Calu3 (cell line): ENCODE measurements at regions not wholly inside any gene's neighbourhood (a gene's known extent, or its start where the extent isn't known, plus 50 kb on each side); places are given as distances from the start of the nearest gene placed in this dataset.

Source experiments
- BruUV-seq: library from RNA; stranded (reverse); fragments of 400-500 nt; replicated peaks from 2 replicates; lab custom pipeline; 2021; lab: Mats Ljungman, UMichigan
- CTCF ChIA-PET: fragments of 300-600 bp; sonication (Branson Sonifier 250); formaldehyde crosslinking; loops from one replicate; lab custom pipeline; 2022; ENCODE audit warnings: antibody characterized with exemption; lab: Charles Lee
- DNase-seq: peaks from one replicate; pipeline ENCODE4 v3.0.0; 2022
- H3K27ac Mint-ChIP-seq: one replicate; pipeline ENCODE4 v1.8.0; 2022; ENCODE audit warnings: mixed read lengths; ENCODE audit not compliant: unreplicated experiment
- H3K27me3 Mint-ChIP-seq: one replicate; pipeline ENCODE4 v1.8.0; 2022; ENCODE audit warnings: mixed read lengths; ENCODE audit not compliant: unreplicated experiment
- H3K36me3 Mint-ChIP-seq: one replicate; pipeline ENCODE4 v1.8.0; 2022; ENCODE audit warnings: mild to moderate bottlenecking, moderate library complexity, mixed read lengths; ENCODE audit not compliant: insufficient read depth, unreplicated experiment
- H3K4me1 Mint-ChIP-seq: one replicate; pipeline ENCODE4 v1.8.0; 2022; ENCODE audit warnings: mild to moderate bottlenecking, low read depth, mixed read lengths; ENCODE audit not compliant: unreplicated experiment
- H3K4me3 Mint-ChIP-seq: one replicate; pipeline ENCODE4 v1.8.0; 2022; ENCODE audit warnings: mild to moderate bottlenecking, low read depth, moderate library complexity, mixed read lengths; ENCODE audit not compliant: unreplicated experiment
- H3K9me3 Mint-ChIP-seq: one replicate; pipeline ENCODE4 v1.8.0; 2022; ENCODE audit warnings: low read depth, mixed read lengths; ENCODE audit not compliant: unreplicated experiment
- intact Hi-C: fragments of 100-400 bp; cut with micrococcal nuclease; formaldehyde crosslinking; loops from one replicate; pipeline ENCODE4 v1.10.0; 2022; ENCODE audit not compliant: unreplicated experiment
- TF ChIP-seq, protein P1 (sequence below): fragments of 200-600 bp; IDR thresholded peaks from one replicate; pipeline ENCODE4 v1.8.0; 2022; ENCODE audit warnings: antibody characterized with exemption; ENCODE audit not compliant: unreplicated experiment

DNA sequence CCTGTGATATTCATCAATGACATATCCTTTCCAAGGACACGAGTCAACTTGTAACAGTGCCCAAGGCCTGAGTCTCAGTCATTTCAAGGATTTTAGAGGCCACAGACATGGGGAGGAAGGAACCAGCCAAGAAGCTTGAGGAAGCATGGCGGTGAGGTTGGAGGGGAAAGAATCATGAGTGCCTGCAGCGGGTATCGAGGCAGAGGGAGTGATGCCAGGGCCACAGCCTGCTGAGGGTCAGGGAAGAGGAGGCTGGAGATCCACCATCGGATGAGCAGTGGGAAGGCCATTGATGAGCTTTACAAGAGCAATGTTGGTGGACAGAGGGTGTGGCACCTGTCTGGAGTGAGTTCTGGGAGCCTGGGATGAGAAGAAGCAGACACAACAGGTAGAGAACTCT lies 88.5 kb upstream of the IER5L start:
- TF ChIP-seq, protein P1, sequence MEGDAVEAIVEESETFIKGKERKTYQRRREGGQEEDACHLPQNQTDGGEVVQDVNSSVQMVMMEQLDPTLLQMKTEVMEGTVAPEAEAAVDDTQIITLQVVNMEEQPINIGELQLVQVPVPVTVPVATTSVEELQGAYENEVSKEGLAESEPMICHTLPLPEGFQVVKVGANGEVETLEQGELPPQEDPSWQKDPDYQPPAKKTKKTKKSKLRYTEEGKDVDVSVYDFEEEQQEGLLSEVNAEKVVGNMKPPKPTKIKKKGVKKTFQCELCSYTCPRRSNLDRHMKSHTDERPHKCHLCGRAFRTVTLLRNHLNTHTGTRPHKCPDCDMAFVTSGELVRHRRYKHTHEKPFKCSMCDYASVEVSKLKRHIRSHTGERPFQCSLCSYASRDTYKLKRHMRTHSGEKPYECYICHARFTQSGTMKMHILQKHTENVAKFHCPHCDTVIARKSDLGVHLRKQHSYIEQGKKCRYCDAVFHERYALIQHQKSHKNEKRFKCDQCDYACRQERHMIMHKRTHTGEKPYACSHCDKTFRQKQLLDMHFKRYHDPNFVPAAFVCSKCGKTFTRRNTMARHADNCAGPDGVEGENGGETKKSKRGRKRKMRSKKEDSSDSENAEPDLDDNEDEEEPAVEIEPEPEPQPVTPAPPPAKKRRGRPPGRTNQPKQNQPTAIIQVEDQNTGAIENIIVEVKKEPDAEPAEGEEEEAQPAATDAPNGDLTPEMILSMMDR = no peak
- H3K4me3 Mint-ChIP-seq = no peak overlapping the region
- H3K27me3 Mint-ChIP-seq = no peaks in the 10 kb centered on the region
- BruUV-seq = no TSS peak
- no peak for DNase-seq
- H3K27ac Mint-ChIP-seq = no peak overlapping the region
- no peaks in the 10 kb centered on the region for H3K36me3 Mint-ChIP-seq
- H3K9me3 Mint-ChIP-seq = no peaks in the 10 kb centered on the region
- intact Hi-C loops = no loop called here
- CTCF ChIA-PET = no interaction called here
- H3K4me1 Mint-ChIP-seq = peaks cover 9% of the 10 kb centered on the region

DNA sequence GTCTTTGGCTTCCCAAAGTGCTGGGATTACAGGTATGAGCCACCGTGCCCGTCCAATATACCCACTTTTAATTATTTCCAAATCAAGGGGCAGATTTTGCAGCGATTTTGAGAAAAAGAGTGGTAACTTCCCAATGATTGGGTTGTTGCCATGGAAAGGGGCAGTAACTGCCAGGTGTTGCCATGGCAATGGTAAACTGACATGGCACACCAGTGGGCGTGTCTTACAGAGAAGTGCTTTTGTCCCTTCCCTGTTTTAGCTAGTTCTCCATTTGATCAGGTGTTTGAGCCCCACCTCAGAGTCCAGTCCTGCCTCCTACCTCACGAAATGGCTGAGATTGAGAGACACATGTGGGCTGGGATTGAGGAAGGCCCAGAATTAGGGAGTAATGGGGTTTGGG lies 86.3 kb upstream of the IER5L start:
- TF ChIP-seq, protein P1 = no peak
- BruUV-seq = no TSS peak
- peaks cover 9% of the 10 kb centered on the region for H3K27me3 Mint-ChIP-seq
- DNase-seq = no peak
- no peak overlapping the region for H3K27ac Mint-ChIP-seq
- intact Hi-C loops = no loop called here
- CTCF ChIA-PET = no interaction called here
- H3K9me3 Mint-ChIP-seq = no peaks in the 10 kb centered on the region
- H3K36me3 Mint-ChIP-seq = no peaks in the 10 kb centered on the region
- H3K4me1 Mint-ChIP-seq = peaks cover 6% of the 10 kb centered on the region
- H3K4me3 Mint-ChIP-seq = no peak overlapping the region

DNA sequence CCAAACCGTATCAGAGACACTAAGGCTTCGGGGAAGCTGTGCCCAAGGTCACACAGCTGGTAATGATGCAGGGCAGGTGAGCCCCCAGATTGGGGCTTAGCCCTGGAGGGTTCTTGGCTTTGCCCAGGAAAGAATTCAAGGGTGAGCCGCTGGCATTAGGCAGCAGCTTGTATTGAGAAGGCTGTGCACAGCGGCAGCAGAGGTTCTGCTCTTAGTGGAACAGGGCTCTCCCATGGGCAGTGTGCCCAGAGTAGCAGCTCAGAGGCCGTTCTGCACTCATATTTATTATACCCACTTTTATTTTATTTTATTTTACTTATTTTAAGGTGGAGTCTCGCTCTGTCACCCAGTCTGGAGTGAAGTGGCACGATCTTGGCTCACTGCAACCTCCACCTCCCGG lies 85.8 kb upstream of the IER5L start:
- no peak overlapping the region for H3K4me3 Mint-ChIP-seq
- CTCF ChIA-PET = no interaction called here
- peaks cover 11% of the 10 kb centered on the region for H3K4me1 Mint-ChIP-seq
- intact Hi-C loops = no loop called here
- DNase-seq = no peak
- H3K36me3 Mint-ChIP-seq = peaks cover 4% of the 10 kb centered on the region
- BruUV-seq = no TSS peak
- H3K27ac Mint-ChIP-seq = no peak overlapping the region
- H3K27me3 Mint-ChIP-seq = peaks cover 14% of the 10 kb centered on the region
- TF ChIP-seq, protein P1 = no peak
- H3K9me3 Mint-ChIP-seq = no peaks in the 10 kb centered on the region

DNA sequence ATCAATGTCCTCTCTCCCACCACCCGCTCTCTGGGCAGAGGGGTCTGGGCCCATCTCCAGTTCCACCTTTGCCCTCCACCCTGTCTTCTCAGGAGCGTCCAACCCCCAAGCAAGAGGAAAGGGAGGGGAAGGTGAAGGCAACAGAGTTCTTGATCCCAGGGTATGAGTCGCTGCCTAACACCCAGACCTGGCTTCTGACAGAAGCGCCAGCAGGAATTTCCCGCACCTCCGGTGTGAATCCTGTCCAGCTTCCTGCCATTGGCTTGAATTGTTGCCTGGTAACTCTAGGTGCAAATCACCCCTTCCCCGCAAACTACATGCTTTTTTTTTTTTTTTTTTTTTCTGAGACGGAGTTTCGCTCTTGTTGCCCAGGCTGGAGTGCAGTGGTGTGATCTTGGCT lies 84.2 kb upstream of the IER5L start:
- H3K9me3 Mint-ChIP-seq = no peaks in the 10 kb centered on the region
- H3K4me3 Mint-ChIP-seq = no peak overlapping the region
- peaks cover 5% of the 10 kb centered on the region for H3K36me3 Mint-ChIP-seq
- CTCF ChIA-PET = no interaction called here
- peaks cover 14% of the 10 kb centered on the region for H3K4me1 Mint-ChIP-seq
- peaks cover 14% of the 10 kb centered on the region for H3K27me3 Mint-ChIP-seq
- no peak for DNase-seq
- TF ChIP-seq, protein P1 = no peak
- intact Hi-C loops = no loop called here
- no peak overlapping the region for H3K27ac Mint-ChIP-seq
- BruUV-seq = no TSS peak
